Left lung (tissue), 4 donors: ENCODE measurements at regions not wholly inside any gene's neighbourhood (a gene's known extent, or its start where the extent isn't known, plus 50 kb on each side); places are given as distances from the start of the nearest gene placed in this dataset.

Source experiments
- ATAC-seq: fragments of 200-7000 bp; cut with Tn5 transposase; one replicate; pipeline ENCODE4 v1.9.1; 2020; ENCODE audit warnings: moderate library complexity
- DNase-seq, 4 donors: peaks; one replicate each; pipeline ENCODE4 v3.0.0-alpha.2; 2013 to 2020
- H3K27ac ChIP-seq, 2 donors: fragments of 200-600 bp; sonication (generic) in 1 of 2; one replicate each; pipeline versions ENCODE4 v1.5.0 to v1.8.0; 2020 to 2021
- H3K27me3 ChIP-seq, 2 donors: fragments of 200-600 bp; sonication (generic) in 1 of 2; one replicate each; pipeline versions ENCODE4 v1.5.0 to v1.8.0; 2020 to 2021
- H3K36me3 ChIP-seq, 2 donors: fragments of 200-600 bp; sonication (generic) in 1 of 2; one replicate each; pipeline versions ENCODE4 v1.5.0 to v1.8.0; 2020 to 2021
- H3K4me1 ChIP-seq, 2 donors: fragments of 200-600 bp; one replicate each; pipeline ENCODE4 v1.8.0; 2021
- H3K4me3 ChIP-seq, 2 donors: fragments of 200-600 bp; sonication (generic) in 1 of 2; one replicate each; pipeline versions ENCODE4 v1.5.0 to v1.8.0; 2020 to 2021; ENCODE audit warnings: mild to moderate bottlenecking in 1 of 2
- H3K9me3 ChIP-seq, 2 donors: fragments of 200-600 bp; sonication (generic) in 1 of 2; one replicate each; pipeline versions ENCODE4 v1.5.0 to v1.8.0; 2020 to 2021
- CTCF ChIP-seq, 2 donors: fragments of 200-600 bp; sonication (generic) in 1 of 2; IDR thresholded peaks; one replicate each; pipeline versions ENCODE4 v1.5.0 to v1.8.0; 2021; ENCODE audit warnings: antibody characterized with exemption in 2 of 2
- intact Hi-C, 2 donors: fragments of 100-400 bp; cut with DNase I; formaldehyde crosslinking; loops; one replicate each; pipeline versions ENCODE4 v1.11.2 to v1.14.2; 2022
- donor health status: DM: no; HTN: yes; CAD: no.
- donor health status: DM: no; HTN: no; CAD: no.

DNA sequence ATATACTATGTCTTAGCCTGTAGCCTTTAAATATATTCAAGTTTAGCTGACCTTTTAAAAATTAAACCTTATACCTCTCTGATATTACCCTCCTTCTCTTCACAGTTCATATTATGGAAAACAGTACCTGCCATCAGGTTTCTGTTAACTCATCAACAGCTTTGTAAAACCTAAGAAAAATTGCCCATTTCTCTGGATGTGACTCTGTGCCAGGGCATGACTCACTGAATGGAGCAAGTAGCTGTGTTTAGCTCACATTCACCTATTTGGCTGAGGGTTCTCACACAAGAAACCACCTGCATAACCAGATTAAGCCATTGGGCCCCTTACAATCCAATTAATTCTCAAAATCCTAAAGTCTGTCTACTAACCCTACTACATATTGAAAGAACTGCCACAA, 678.8 kb upstream of the MARCKS start:
- intact Hi-C loops: no loop called here
- Histone ChIP-seq H3K27ac (no peak overlapping the region), H3K36me3 (no peaks in the 10 kb centered on the region), H3K9me3 (no peaks in the 10 kb centered on the region), H3K4me1 (no peaks in the 10 kb centered on the region), H3K4me3 (no peak overlapping the region), H3K27me3 (no peaks in the 10 kb centered on the region)
- DNase-seq (no peak), ATAC-seq (no peak)
- TF ChIP-seq CTCF (IDR thresholded peaks at IDR 0.05): no peak

- no peaks in the 10 kb centered on the region for H3K36me3 ChIP-seq
- no peak for DNase-seq
- no peak for ATAC-seq
- H3K9me3 ChIP-seq: no peaks in the 10 kb centered on the region
- intact Hi-C loops: no loop called here
- no peak overlapping the region for H3K4me3 ChIP-seq
- no peaks in the 10 kb centered on the region for H3K27me3 ChIP-seq
- no peaks in the 10 kb centered on the region for H3K4me1 ChIP-seq
- TF ChIP-seq CTCF (IDR thresholded peaks at IDR 0.05): no peak
- no peak overlapping the region for H3K27ac ChIP-seq
Observed at GRCh38 chr6:113181164-113181563, 676.0 kb upstream of the MARCKS start.

- H3K27me3 ChIP-seq: no peaks in the 10 kb centered on the region
- ATAC-seq (no peak), DNase-seq (no peak)
- H3K27ac ChIP-seq: no peak overlapping the region
- H3K4me3 ChIP-seq: no peak overlapping the region
- no peaks in the 10 kb centered on the region for H3K4me1 ChIP-seq
- H3K9me3 ChIP-seq: no peaks in the 10 kb centered on the region
- intact Hi-C loops: no loop called here
- no peaks in the 10 kb centered on the region for H3K36me3 ChIP-seq
- TF ChIP-seq CTCF (IDR thresholded peaks at IDR 0.05): no peak
Observed at GRCh38 chr6:113182370-113183141, 674.6 kb upstream of the MARCKS start.

GRCh38 chr6:113184291-113184690, 672.9 kb upstream of the MARCKS start:
- DNase-seq: no peak

GRCh38 chr6:113184736-113185135, 672.4 kb upstream of the MARCKS start:
- Histone ChIP-seq H3K27ac (no peak overlapping the region), H3K36me3 (no peaks in the 10 kb centered on the region), H3K4me1 (no peaks in the 10 kb centered on the region), H3K4me3 (no peak overlapping the region), H3K9me3 (no peaks in the 10 kb centered on the region), H3K27me3 (no peaks in the 10 kb centered on the region)
- no peak for ATAC-seq
- intact Hi-C loops: no loop called here
- no peak for DNase-seq
- no peak for TF ChIP-seq CTCF (IDR thresholded peaks at IDR 0.05)

More at GRCh38 chr6:113184291-113184690, 672.9 kb upstream of the MARCKS start:
- no peaks in the 10 kb centered on the region for H3K27me3 ChIP-seq
- H3K36me3 ChIP-seq: no peaks in the 10 kb centered on the region
- TF ChIP-seq CTCF (IDR thresholded peaks at IDR 0.05): no peak
- no peaks in the 10 kb centered on the region for H3K9me3 ChIP-seq
- H3K4me1 ChIP-seq: no peaks in the 10 kb centered on the region
- no peak overlapping the region for H3K4me3 ChIP-seq
- H3K27ac ChIP-seq: no peak overlapping the region
- intact Hi-C loops: no loop called here
- ATAC-seq: no peak
